ENCODE measurements at regions not wholly inside any gene's neighbourhood (a gene's known extent, or its start where the extent isn't known, plus 50 kb on each side); places are given as distances from the start of the nearest gene placed in this dataset.

- DNase-seq (ENCODE audit: low read depth): no peak
Measured at GRCh38 chr2:217749008-217749407, 253.8 kb downstream of the TNS1 start.

- no peak for DNase-seq (ENCODE audit: low read depth)
Measured at GRCh38 chr2:217746808-217747207, 256.0 kb downstream of the TNS1 start.

- DNase-seq (ENCODE audit: low read depth): no peak
Measured at GRCh38 chr2:217743966-217744761, 258.6 kb downstream of the TNS1 start.

- no peak for DNase-seq (ENCODE audit: low read depth)
Measured at GRCh38 chr2:217743407-217743806, 259.4 kb downstream of the TNS1 start.

- no peak for DNase-seq (ENCODE audit: low read depth)
Measured at GRCh38 chr2:217742841-217743240, 260.0 kb downstream of the TNS1 start.

- no peak for DNase-seq (ENCODE audit: low read depth)
Measured at GRCh38 chr2:217742276-217742675, 260.5 kb downstream of the TNS1 start.

- no peak for DNase-seq (ENCODE audit: low read depth)
Measured at GRCh38 chr2:217741381-217741955, 261.3 kb downstream of the TNS1 start.

GRCh38 chr2:217740756-217741155, 262.0 kb downstream of the TNS1 start:
- no peak for DNase-seq (ENCODE audit: low read depth)

GRCh38 chr2:217740178-217740577, 262.6 kb downstream of the TNS1 start:
- DNase-seq (ENCODE audit: low read depth): no peak

- no peak for DNase-seq (ENCODE audit: low read depth)
Measured at GRCh38 chr2:217739741-217740140, 263.1 kb downstream of the TNS1 start.

- DNase-seq (ENCODE audit: low read depth): no peak
Measured at GRCh38 chr2:217738061-217738460, 264.7 kb downstream of the TNS1 start.

- no peak for DNase-seq (ENCODE audit: low read depth)
Measured at GRCh38 chr2:217736776-217737550, 265.8 kb downstream of the TNS1 start.

GRCh38 chr2:217735899-217736298, 266.9 kb downstream of the TNS1 start:
- DNase-seq (ENCODE audit: low read depth): no peak

GRCh38 chr2:217735034-217735433, 267.8 kb downstream of the TNS1 start:
- DNase-seq (ENCODE audit: low read depth): no peak

- DNase-seq (ENCODE audit: low read depth): no peak
Measured at GRCh38 chr2:217733461-217733860, 269.3 kb downstream of the TNS1 start.

GRCh38 chr2:217732992-217733391, 269.8 kb downstream of the TNS1 start:
- no peak for DNase-seq (ENCODE audit: low read depth)

GRCh38 chr2:217731805-217732204, 271.0 kb downstream of the TNS1 start:
- DNase-seq (ENCODE audit: low read depth): no peak

- DNase-seq (ENCODE audit: low read depth): no peak
Measured at GRCh38 chr2:217729421-217730053, 273.3 kb downstream of the TNS1 start.

- no peak for DNase-seq (ENCODE audit: low read depth)
Measured at GRCh38 chr2:217727801-217728200, 275.0 kb downstream of the TNS1 start.

GRCh38 chr2:217725409-217725808, 277.4 kb downstream of the TNS1 start:
- DNase-seq (ENCODE audit: low read depth): no peak

- DNase-seq (ENCODE audit: low read depth): no peak
Measured at GRCh38 chr2:217724471-217724870, 278.3 kb downstream of the TNS1 start.

- DNase-seq (ENCODE audit: low read depth): no peak
Measured at GRCh38 chr2:217723981-217724380, 278.8 kb downstream of the TNS1 start.
